Ishikawa (cell line): ENCODE measurements at regions not wholly inside any gene's neighbourhood (a gene's known extent, or its start where the extent isn't known, plus 50 kb on each side); places are given as distances from the start of the nearest gene placed in this dataset.

Experiments used
- CEBPB ChIP-seq: IDR thresholded peaks from 2 replicates; pipeline ENCODE4 v1.6.1; 2012
- CREB1 ChIP-seq: IDR thresholded peaks from 2 replicates; pipeline ENCODE4 v1.6.1; 2012; ENCODE audit warnings: low read depth
- EGR1 ChIP-seq: IDR thresholded peaks from 2 replicates; pipeline ENCODE4 v1.6.1; 2012
- EP300 ChIP-seq: IDR thresholded peaks from 2 replicates; pipeline ENCODE4 v1.6.1; 2012; ENCODE audit warnings: borderline replicate concordance
- FOXM1 ChIP-seq: IDR thresholded peaks from 2 replicates; pipeline ENCODE4 v1.6.1; 2012; ENCODE audit warnings: low read depth, borderline replicate concordance
- NFIC ChIP-seq: IDR thresholded peaks from 2 replicates; pipeline ENCODE4 v1.6.1; 2012
- RAD21 ChIP-seq: IDR thresholded peaks from 2 replicates; pipeline ENCODE4 v1.6.1; 2012; ENCODE audit warnings: low read depth
- TAF1 ChIP-seq: IDR thresholded peaks from 2 replicates; pipeline ENCODE4 v1.6.1; 2012; ENCODE audit warnings: low read depth, mild to moderate bottlenecking
- TCF12 ChIP-seq: IDR thresholded peaks from 2 replicates; pipeline ENCODE4 v1.6.1; 2012; ENCODE audit warnings: low read depth
- TEAD4 ChIP-seq: IDR thresholded peaks from 2 replicates; pipeline ENCODE4 v1.6.1; 2012
- YY1 ChIP-seq: IDR thresholded peaks from 2 replicates; pipeline ENCODE4 v1.6.1; 2012; ENCODE audit warnings: low read depth
- ZBTB7A ChIP-seq: IDR thresholded peaks from 2 replicates; pipeline ENCODE4 v1.6.1; 2012; ENCODE audit warnings: low read depth
- TF ChIP-seq, protein P1 (sequence below): IDR thresholded peaks from 2 replicates; pipeline ENCODE4 v1.6.1; 2012
- TF ChIP-seq, protein P2 (sequence below): IDR thresholded peaks from 2 replicates; pipeline ENCODE4 v1.6.1; 2012; ENCODE audit warnings: low read depth, mild to moderate bottlenecking
- TF ChIP-seq, protein P3 (sequence below): IDR thresholded peaks from 2 replicates; pipeline ENCODE4 v1.6.1; 2012

DNA sequence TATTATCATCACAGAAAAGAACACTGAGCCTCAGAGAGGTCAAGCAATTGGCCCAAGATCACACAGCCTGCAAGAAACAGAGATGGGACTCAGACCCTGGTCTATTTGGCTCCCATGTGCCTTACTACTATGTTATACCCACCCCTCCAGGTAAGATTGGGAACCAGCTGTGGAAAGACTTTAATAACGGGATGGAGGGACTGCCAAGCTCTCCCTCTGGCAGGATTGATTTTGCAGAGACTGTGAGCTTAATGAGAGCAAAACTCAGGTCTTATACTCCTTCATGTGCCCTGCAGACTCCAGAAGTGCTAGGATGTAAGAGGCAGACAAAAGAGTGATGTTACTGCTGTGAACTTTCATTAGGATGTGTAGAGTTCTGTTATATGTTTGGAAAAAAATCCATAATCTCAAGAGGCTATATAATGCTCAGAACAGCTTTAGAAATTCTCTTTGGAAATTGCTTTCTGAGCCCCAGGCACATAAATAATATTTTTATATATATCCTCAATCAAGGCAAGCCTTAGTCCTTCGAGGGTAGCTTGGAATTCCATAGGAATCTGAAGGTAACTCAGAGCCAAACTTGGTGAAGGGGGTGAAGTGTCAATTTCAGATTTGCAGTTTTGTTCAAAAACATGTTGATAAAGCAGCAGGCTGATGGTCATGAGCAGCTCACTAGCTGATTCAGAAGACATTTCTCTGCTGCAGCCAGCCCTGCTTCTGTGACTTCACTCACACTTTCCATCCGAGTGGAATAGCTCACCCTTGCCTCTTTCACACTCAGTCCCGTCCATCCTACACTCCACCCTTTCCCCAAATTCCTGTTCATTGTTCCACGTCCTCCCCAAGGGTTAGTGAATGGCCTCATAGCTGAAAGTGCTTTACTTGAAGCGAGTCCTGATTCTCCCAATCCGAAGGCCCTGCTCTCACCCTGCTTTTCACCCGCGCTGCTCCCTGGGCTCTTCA is 188.8 kb downstream of the SNX19 start:
- TF ChIP-seq, protein P1, sequence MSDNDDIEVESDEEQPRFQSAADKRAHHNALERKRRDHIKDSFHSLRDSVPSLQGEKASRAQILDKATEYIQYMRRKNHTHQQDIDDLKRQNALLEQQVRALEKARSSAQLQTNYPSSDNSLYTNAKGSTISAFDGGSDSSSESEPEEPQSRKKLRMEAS: no peak; the same call in 1 of the 2 replicates
- TF ChIP-seq TEAD4 (no peak), NFIC (no peak), CREB1 (no peak), FOXM1 (no peak), YY1 (no peak), ZBTB7A (no peak), EP300 (no peak), RAD21 (no peak), TAF1 (no peak)
- TF ChIP-seq, protein P2, sequence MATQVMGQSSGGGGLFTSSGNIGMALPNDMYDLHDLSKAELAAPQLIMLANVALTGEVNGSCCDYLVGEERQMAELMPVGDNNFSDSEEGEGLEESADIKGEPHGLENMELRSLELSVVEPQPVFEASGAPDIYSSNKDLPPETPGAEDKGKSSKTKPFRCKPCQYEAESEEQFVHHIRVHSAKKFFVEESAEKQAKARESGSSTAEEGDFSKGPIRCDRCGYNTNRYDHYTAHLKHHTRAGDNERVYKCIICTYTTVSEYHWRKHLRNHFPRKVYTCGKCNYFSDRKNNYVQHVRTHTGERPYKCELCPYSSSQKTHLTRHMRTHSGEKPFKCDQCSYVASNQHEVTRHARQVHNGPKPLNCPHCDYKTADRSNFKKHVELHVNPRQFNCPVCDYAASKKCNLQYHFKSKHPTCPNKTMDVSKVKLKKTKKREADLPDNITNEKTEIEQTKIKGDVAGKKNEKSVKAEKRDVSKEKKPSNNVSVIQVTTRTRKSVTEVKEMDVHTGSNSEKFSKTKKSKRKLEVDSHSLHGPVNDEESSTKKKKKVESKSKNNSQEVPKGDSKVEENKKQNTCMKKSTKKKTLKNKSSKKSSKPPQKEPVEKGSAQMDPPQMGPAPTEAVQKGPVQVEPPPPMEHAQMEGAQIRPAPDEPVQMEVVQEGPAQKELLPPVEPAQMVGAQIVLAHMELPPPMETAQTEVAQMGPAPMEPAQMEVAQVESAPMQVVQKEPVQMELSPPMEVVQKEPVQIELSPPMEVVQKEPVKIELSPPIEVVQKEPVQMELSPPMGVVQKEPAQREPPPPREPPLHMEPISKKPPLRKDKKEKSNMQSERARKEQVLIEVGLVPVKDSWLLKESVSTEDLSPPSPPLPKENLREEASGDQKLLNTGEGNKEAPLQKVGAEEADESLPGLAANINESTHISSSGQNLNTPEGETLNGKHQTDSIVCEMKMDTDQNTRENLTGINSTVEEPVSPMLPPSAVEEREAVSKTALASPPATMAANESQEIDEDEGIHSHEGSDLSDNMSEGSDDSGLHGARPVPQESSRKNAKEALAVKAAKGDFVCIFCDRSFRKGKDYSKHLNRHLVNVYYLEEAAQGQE: no peak

DNA sequence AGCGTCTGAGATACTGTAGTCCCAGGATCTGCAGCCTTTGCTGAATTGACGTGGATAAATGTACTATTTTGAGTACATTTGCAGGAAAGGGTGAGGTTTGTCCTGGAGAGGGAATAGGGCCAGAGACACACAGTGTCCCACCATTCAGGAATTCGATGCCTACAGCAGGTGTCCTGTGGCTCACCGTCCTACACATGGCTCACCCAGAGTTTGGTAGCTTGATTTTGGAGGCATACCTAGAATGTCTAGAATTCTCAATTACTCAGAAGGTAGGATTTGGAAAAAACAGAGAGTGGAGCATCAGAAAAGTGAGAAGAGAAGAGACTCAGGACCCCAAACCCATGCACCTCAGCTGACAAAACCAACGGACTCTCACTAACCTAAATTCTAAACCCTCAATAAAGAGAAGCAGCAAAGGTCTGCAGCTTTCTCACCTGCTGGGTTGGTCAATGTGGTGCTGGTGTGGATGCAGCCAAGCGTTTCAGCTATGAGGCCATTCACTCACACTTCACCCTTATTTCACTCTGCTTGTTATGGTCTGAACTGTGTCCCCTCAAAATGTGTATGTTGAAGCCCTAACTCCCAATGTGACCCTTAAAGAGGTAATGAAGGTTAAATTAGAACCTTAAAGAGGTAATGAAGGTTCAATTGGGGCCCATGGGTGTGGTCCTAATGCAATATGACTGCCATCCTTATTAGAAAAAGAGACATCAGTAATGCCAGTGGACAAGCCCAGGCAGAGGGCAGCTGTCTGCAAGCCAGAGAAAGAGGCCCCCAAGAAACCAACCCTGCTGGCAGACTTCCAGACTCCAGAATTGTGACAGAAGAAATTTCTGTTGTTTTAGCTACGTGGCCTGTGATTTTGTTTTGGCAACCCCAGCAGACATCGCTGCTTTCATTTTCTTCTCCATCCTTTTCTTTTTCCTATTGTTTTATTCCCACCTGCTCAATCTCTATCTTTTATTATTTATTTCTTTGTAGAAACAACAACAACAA is 187.8 kb downstream of the SNX19 start:
- TF ChIP-seq TEAD4 (peak; percentile 57; the same call in 1 of the 2 replicates), TAF1 (peak; percentile 19; the same call in 1 of the 2 replicates), EGR1 (no peak), EP300 (peak; percentile 60; the same call in 1 of the 2 replicates), TCF12 (peak; percentile 69), FOXM1 (peak; percentile 58), NFIC (peak; percentile 9), CEBPB (0 out of 2 replicates have a peak, but pooled peaks have one; percentile 8), CREB1 (no peak)
- TF ChIP-seq, protein P1: peak; percentile 87
- TF ChIP-seq, protein P2: no peak

DNA sequence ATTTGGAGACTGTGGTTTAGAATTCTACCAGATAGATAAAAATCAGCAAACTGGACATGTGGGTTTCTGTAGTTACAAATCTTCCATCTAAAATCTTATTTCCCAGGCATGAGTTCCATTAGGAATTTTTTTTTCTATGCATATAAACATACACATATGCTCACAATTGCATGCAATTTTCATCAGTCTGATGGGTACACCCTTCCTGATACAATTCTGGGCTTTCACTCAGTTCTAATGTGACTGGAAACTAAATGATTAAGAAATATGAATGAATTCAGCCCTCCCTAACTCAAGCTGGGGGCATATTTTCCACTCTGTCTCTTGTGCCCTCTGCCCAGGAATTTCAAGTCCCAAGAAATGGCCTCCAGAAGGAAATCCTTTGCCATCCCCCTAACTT is 187.1 kb downstream of the SNX19 start:
- no peak for TF ChIP-seq NFIC
- TF ChIP-seq TCF12: no peak
- no peak for TF ChIP-seq FOXM1
- TF ChIP-seq, protein P3, sequence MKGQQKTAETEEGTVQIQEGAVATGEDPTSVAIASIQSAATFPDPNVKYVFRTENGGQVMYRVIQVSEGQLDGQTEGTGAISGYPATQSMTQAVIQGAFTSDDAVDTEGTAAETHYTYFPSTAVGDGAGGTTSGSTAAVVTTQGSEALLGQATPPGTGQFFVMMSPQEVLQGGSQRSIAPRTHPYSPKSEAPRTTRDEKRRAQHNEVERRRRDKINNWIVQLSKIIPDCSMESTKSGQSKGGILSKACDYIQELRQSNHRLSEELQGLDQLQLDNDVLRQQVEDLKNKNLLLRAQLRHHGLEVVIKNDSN: no peak
- TF ChIP-seq, protein P1: no peak
- no peak for TF ChIP-seq EP300
- TF ChIP-seq, protein P2: no peak
- no peak for TF ChIP-seq TEAD4
- TF ChIP-seq CEBPB: no peak
